Endothelial cell of umbilical vein (primary cell): ENCODE measurements at regions not wholly inside any gene's neighbourhood (a gene's known extent, or its start where the extent isn't known, plus 50 kb on each side); places are given as distances from the start of the nearest gene placed in this dataset.

ENCODE experiments used
- CTCF ChIP-seq, 2 donors: IDR thresholded peaks; 1 replicate in 1 of 2; 2 replicates in 1 of 2; pipeline ENCODE4 v1.5.1; 2011; ENCODE audit warnings: low read length in 2 of 2, mild to moderate bottlenecking in 2 of 2, moderate library complexity in 2 of 2, control low read depth in 1 of 2, inconsistent platforms in 1 of 2, low read depth in 1 of 2; ENCODE audit not compliant: insufficient read depth in 1 of 2; ENCODE audit errors: extremely low read depth in 1 of 2
- EZH2 ChIP-seq: IDR thresholded peaks from 2 replicates; pipeline ENCODE4 v1.6.1; 2012; ENCODE audit warnings: borderline replicate concordance, low read depth, mild to moderate bottlenecking, moderate library complexity, low read length, inconsistent platforms; ENCODE audit not compliant: severe bottlenecking
- FOS ChIP-seq: IDR thresholded peaks from 2 replicates; pipeline ENCODE4 v1.6.1; 2011; ENCODE audit warnings: mild to moderate bottlenecking, low read length, moderate library complexity, borderline replicate concordance; ENCODE audit not compliant: insufficient read depth
- GATA2 ChIP-seq: IDR thresholded peaks from 2 replicates; pipeline ENCODE4 v1.7.0; 2011; ENCODE audit warnings: low read depth, mild to moderate bottlenecking, moderate library complexity, mixed read lengths, low read length; ENCODE audit not compliant: insufficient read length, insufficient read depth
- JUN ChIP-seq: IDR thresholded peaks from 2 replicates; pipeline ENCODE4 v1.6.1; 2011; ENCODE audit warnings: borderline replicate concordance, low read depth; ENCODE audit not compliant: insufficient read length, insufficient read depth
- MAX ChIP-seq: IDR thresholded peaks from 2 replicates; pipeline ENCODE4 v1.6.1; 2011; ENCODE audit not compliant: insufficient read depth, insufficient read length
- MYC ChIP-seq: IDR thresholded peaks from one replicate; pipeline ENCODE4 v1.6.1; 2011; ENCODE audit warnings: mild to moderate bottlenecking, low read depth, low read length
- POLR2A ChIP-seq: IDR thresholded peaks from 2 replicates; pipeline ENCODE4 v1.6.1; 2012; ENCODE audit warnings: low read depth, mild to moderate bottlenecking, control low read depth, low read length
- POLR2AphosphoS5 ChIP-seq: IDR thresholded peaks from 2 replicates; pipeline ENCODE4 v1.6.1; 2012; ENCODE audit warnings: low read depth, mild to moderate bottlenecking, control low read depth, low read length, moderate library complexity; ENCODE audit not compliant: insufficient read depth

GRCh38 chr4:128502818-128503527, 215.4 kb upstream of the PGRMC2 start:
- TF ChIP-seq CTCF (IDR thresholded peaks at IDR 0.05; ENCODE audit: extremely low read depth in 1 of 2, insufficient read depth in 1 of 2, low read depth in 1 of 2, low read length in 2 of 2), result no peak
- TF ChIP-seq POLR2AphosphoS5, result peak; percentile 58
- TF ChIP-seq GATA2, result peak; percentile 85
- no peak for TF ChIP-seq MAX
- TF ChIP-seq POLR2A, result peak; percentile 69
- no peak for TF ChIP-seq EZH2
- peak; percentile 46 for TF ChIP-seq JUN
- TF ChIP-seq FOS, result peak; percentile 31
- no peak for TF ChIP-seq MYC
